Calu3 (cell line): ENCODE measurements at regions not wholly inside any gene's neighbourhood (a gene's known extent, or its start where the extent isn't known, plus 50 kb on each side); places are given as distances from the start of the nearest gene placed in this dataset.
A peak's percentile ranks its signal among the peaks of the same experiment; 100 is the strongest.

ENCODE experiments used
- BruUV-seq: library from RNA; stranded (reverse); fragments of 400-500 nt; replicated peaks from 2 replicates; lab custom pipeline; 2021; lab: Mats Ljungman, UMichigan
- CTCF ChIA-PET: fragments of 300-600 bp; sonication (Branson Sonifier 250); formaldehyde crosslinking; loops from one replicate; lab custom pipeline; 2022; ENCODE audit warnings: antibody characterized with exemption; lab: Charles Lee
- DNase-seq: peaks from one replicate; pipeline ENCODE4 v3.0.0; 2022
- H3K27ac Mint-ChIP-seq: one replicate; pipeline ENCODE4 v1.8.0; 2022; ENCODE audit warnings: mixed read lengths; ENCODE audit not compliant: unreplicated experiment
- H3K27me3 Mint-ChIP-seq: one replicate; pipeline ENCODE4 v1.8.0; 2022; ENCODE audit warnings: mixed read lengths; ENCODE audit not compliant: unreplicated experiment
- H3K36me3 Mint-ChIP-seq: one replicate; pipeline ENCODE4 v1.8.0; 2022; ENCODE audit warnings: mild to moderate bottlenecking, moderate library complexity, mixed read lengths; ENCODE audit not compliant: insufficient read depth, unreplicated experiment
- H3K4me1 Mint-ChIP-seq: one replicate; pipeline ENCODE4 v1.8.0; 2022; ENCODE audit warnings: mild to moderate bottlenecking, low read depth, mixed read lengths; ENCODE audit not compliant: unreplicated experiment
- H3K4me3 Mint-ChIP-seq: one replicate; pipeline ENCODE4 v1.8.0; 2022; ENCODE audit warnings: mild to moderate bottlenecking, low read depth, moderate library complexity, mixed read lengths; ENCODE audit not compliant: unreplicated experiment
- H3K9me3 Mint-ChIP-seq: one replicate; pipeline ENCODE4 v1.8.0; 2022; ENCODE audit warnings: low read depth, mixed read lengths; ENCODE audit not compliant: unreplicated experiment
- CTCF ChIP-seq: fragments of 200-600 bp; IDR thresholded peaks from one replicate; pipeline ENCODE4 v1.8.0; 2022; ENCODE audit warnings: antibody characterized with exemption; ENCODE audit not compliant: unreplicated experiment
- intact Hi-C: fragments of 100-400 bp; cut with micrococcal nuclease; formaldehyde crosslinking; loops from one replicate; pipeline ENCODE4 v1.10.0; 2022; ENCODE audit not compliant: unreplicated experiment

GRCh38 chr22:23386822-23387580 lies 193.1 kb downstream of the IGLL1 start:
- no peaks in the 10 kb centered on the region for H3K36me3 Mint-ChIP-seq
- CTCF ChIA-PET = interaction anchor here (1.3 to 1.4 kb wide), 2 partner anchors 105 to 429 kb away, joined by 6 to 7 read pairs; no protein-coding TSS in a partner anchor
- no peaks in the 10 kb centered on the region for H3K4me1 Mint-ChIP-seq
- no peaks in the 10 kb centered on the region for H3K27me3 Mint-ChIP-seq
- TF ChIP-seq CTCF = no peak
- DNase-seq = no peak
- BruUV-seq = no TSS peak
- no peak overlapping the region for H3K27ac Mint-ChIP-seq
- no peak overlapping the region for H3K4me3 Mint-ChIP-seq
- intact Hi-C loops = loop anchor here (10.0 kb wide), 1 partner anchor 432 kb away; no protein-coding TSS in a partner anchor
- no peaks in the 10 kb centered on the region for H3K9me3 Mint-ChIP-seq

- peak; percentile 88 for DNase-seq
- TF ChIP-seq CTCF = peak; percentile 99
- Mint-ChIP-seq H3K9me3 (no peaks in the 10 kb centered on the region), H3K36me3 (no peaks in the 10 kb centered on the region), H3K27ac (no peak overlapping the region), H3K4me1 (no peaks in the 10 kb centered on the region), H3K4me3 (no peak overlapping the region), H3K27me3 (peaks cover 8% of the 10 kb centered on the region)
- CTCF ChIA-PET = interaction anchor here (0.6 to 1.4 kb wide), 12 partner anchors 19 to 459 kb away, joined by 3 to 16 read pairs (median 5); partner anchors contain the start of genes BCR and RSPH14
- BruUV-seq = no TSS peak
- intact Hi-C loops = loop anchor here (10.0 kb wide), 1 partner anchor 431 kb away; no protein-coding TSS in a partner anchor
Measured at GRCh38 chr22:23385678-23386631, 194.1 kb downstream of the IGLL1 start.

- no peak for DNase-seq
- Mint-ChIP-seq H3K27ac (no peak overlapping the region), H3K27me3 (peaks cover 17% of the 10 kb centered on the region), H3K36me3 (no peaks in the 10 kb centered on the region), H3K9me3 (no peaks in the 10 kb centered on the region), H3K4me3 (no peak overlapping the region), H3K4me1 (no peaks in the 10 kb centered on the region)
- CTCF ChIA-PET = interaction anchor here (0.6 to 1.4 kb wide), 12 partner anchors 19 to 458 kb away, joined by 3 to 16 read pairs (median 5); partner anchors contain the start of genes BCR and RSPH14
- intact Hi-C loops = loop anchor here (10.0 kb wide), 1 partner anchor 430 kb away; no protein-coding TSS in a partner anchor
- no peak for TF ChIP-seq CTCF
- BruUV-seq = no TSS peak
Measured at GRCh38 chr22:23384923-23385677, 195.0 kb downstream of the IGLL1 start.
